ENCODE measurements at regions not wholly inside any gene's neighbourhood (a gene's known extent, or its start where the extent isn't known, plus 50 kb on each side); places are given as distances from the start of the nearest gene placed in this dataset.

DNA sequence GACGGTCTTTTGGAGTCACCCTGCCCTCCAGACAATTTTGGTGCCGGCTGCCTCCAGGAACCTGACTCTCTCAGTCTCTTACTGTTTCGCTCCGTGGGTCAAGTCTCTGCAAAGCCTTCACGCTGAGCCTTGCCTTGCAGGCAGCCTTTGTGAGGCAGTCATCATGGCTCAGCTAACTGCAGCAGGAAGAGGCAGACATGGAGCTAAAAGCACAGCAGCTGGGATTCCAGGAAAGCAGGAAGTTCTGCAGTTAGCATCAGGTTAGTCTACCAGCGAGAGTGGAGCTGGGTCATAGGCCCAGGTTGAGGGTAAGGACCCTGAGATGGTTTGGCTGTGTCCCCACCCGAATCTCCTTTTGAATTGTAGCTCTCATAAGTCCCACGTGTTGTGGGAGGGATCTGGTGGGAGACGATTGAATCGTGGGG, 305.4 kb downstream of the PCNX1 start:
- TF ChIP-seq, protein P1, sequence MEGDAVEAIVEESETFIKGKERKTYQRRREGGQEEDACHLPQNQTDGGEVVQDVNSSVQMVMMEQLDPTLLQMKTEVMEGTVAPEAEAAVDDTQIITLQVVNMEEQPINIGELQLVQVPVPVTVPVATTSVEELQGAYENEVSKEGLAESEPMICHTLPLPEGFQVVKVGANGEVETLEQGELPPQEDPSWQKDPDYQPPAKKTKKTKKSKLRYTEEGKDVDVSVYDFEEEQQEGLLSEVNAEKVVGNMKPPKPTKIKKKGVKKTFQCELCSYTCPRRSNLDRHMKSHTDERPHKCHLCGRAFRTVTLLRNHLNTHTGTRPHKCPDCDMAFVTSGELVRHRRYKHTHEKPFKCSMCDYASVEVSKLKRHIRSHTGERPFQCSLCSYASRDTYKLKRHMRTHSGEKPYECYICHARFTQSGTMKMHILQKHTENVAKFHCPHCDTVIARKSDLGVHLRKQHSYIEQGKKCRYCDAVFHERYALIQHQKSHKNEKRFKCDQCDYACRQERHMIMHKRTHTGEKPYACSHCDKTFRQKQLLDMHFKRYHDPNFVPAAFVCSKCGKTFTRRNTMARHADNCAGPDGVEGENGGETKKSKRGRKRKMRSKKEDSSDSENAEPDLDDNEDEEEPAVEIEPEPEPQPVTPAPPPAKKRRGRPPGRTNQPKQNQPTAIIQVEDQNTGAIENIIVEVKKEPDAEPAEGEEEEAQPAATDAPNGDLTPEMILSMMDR (IDR thresholded peaks at IDR 0.05), result no peak
- no peak for TF ChIP-seq POLR2A (IDR thresholded peaks at IDR 0.05)
- H3K4me3 ChIP-seq (ENCODE audit: low read depth, poor library complexity, severe bottlenecking), result no peak overlapping the region
- intact Hi-C loops (cut with DNase I; ENCODE audit: low total_unique reads), result no loop called here
- peak in 1 of 2 donors; percentile 72 for DNase-seq (ENCODE audit: low spot score in 2 of 2)
- WGBS, 2 donors, result 49 to 62% methylated on average over 10 of the region's 10 CpGs

- DNase-seq (ENCODE audit: low spot score in 2 of 2), result no peak
- H3K4me3 ChIP-seq (ENCODE audit: low read depth, poor library complexity, severe bottlenecking), result no peak overlapping the region
- 94 to 95% methylated on average over 2 of the region's 2 CpGs for WGBS, 2 donors
- TF ChIP-seq, protein P1 (IDR thresholded peaks at IDR 0.05), result no peak
- TF ChIP-seq POLR2A (IDR thresholded peaks at IDR 0.05), result no peak
- intact Hi-C loops (cut with DNase I; ENCODE audit: low total_unique reads), result no loop called here
Observed at GRCh38 chr14:71214241-71214640, 307.0 kb downstream of the PCNX1 start.

- TF ChIP-seq, protein P1 (IDR thresholded peaks at IDR 0.05), result no peak
- no peak for TF ChIP-seq POLR2A (IDR thresholded peaks at IDR 0.05)
- H3K4me3 ChIP-seq (ENCODE audit: low read depth, poor library complexity, severe bottlenecking), result no peak overlapping the region
- DNase-seq (ENCODE audit: low spot score in 2 of 2), result peak in 1 of 2 donors; percentile 14
- intact Hi-C loops (cut with DNase I; ENCODE audit: low total_unique reads), result no loop called here
- WGBS, 2 donors, result 70 to 71% methylated on average over 4 of the region's 4 CpGs
Observed at GRCh38 chr14:71220462-71220861, 313.2 kb downstream of the PCNX1 start.

DNA sequence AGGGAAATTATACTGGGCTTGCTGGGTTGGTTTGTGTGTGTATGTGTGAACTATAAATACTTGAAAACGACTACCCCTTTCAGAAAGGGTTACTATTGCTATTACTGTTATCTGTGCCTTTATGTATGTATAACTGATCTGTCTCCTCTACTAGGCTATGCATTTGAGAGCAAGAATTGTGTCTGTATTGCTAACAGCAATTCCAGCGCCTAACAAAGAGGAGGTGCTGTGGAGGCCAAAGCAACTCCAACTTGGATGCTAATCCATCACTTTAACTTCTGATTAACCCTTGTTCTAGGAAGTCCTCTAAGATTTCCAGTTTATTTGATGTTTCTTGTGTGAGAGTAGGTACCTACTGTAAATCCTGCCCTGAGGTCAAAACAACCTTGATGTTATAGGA, 313.9 kb downstream of the PCNX1 start:
- no peak for DNase-seq (ENCODE audit: low spot score in 2 of 2)
- 87 to 99% methylated on average over 2 of the region's 2 CpGs for WGBS, 2 donors
- H3K4me3 ChIP-seq (ENCODE audit: low read depth, poor library complexity, severe bottlenecking), result no peak overlapping the region
- intact Hi-C loops (cut with DNase I; ENCODE audit: low total_unique reads), result no loop called here
- TF ChIP-seq, protein P1 (IDR thresholded peaks at IDR 0.05), result no peak
- TF ChIP-seq POLR2A (IDR thresholded peaks at IDR 0.05), result no peak

GRCh38 chr14:71225113-71225512, 317.9 kb downstream of the PCNX1 start:
- no peak for TF ChIP-seq POLR2A (IDR thresholded peaks at IDR 0.05)
- TF ChIP-seq, protein P1 (IDR thresholded peaks at IDR 0.05), result no peak
- WGBS, 2 donors, result 33 to 48% methylated on average over 2 of the region's 2 CpGs
- DNase-seq (ENCODE audit: low spot score in 2 of 2), result no peak
- H3K4me3 ChIP-seq (ENCODE audit: low read depth, poor library complexity, severe bottlenecking), result no peak overlapping the region
- intact Hi-C loops (cut with DNase I; ENCODE audit: low total_unique reads), result no loop called here

GRCh38 chr14:71228711-71229110, 321.5 kb downstream of the PCNX1 start:
- peak in 1 of 2 donors; percentile 31 for DNase-seq (ENCODE audit: low spot score in 2 of 2)
- no peak overlapping the region for H3K4me3 ChIP-seq (ENCODE audit: low read depth, poor library complexity, severe bottlenecking)
- intact Hi-C loops (cut with DNase I; ENCODE audit: low total_unique reads), result no loop called here
- TF ChIP-seq, protein P1 (IDR thresholded peaks at IDR 0.05), result no peak
- no peak for TF ChIP-seq POLR2A (IDR thresholded peaks at IDR 0.05)
- 62 to 86% methylated on average over 2 of the region's 2 CpGs for WGBS, 2 donors

Data from lower leg skin (tissue), 4 donors.